ENCODE measurements at regions not wholly inside any gene's neighbourhood (a gene's known extent, or its start where the extent isn't known, plus 50 kb on each side); places are given as distances from the start of the nearest gene placed in this dataset.

DNA sequence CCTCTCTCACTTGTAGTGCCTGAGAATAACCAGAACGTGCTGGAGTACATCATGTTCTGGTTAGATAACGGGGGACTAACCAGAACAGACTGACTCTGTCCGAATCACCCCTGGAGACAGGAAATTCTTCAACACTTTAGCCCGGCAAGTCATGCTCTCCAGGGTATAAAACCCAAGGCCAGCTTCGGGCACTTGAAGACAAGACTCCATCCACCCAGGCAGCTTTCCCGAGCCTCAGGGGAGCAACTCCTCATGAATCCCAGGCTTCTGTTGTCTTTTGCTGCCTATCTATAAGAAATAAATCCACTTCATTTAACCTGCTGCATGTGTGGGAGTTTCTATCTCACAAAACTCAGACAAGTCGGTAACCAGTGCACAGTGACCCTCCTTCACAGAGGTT is 99.6 kb downstream of the KCNF1 start:
- 88 to 90% methylated on average over 7 of the region's 7 CpGs for WGBS, 2 donors
- DNase-seq (ENCODE audit: low spot score in 2 of 2), result peak in 1 of 2 donors; percentile 15
- TF ChIP-seq POLR2A (IDR thresholded peaks at IDR 0.05), result no peak
- no peak overlapping the region for H3K4me3 ChIP-seq (ENCODE audit: low read depth, poor library complexity, severe bottlenecking)
- intact Hi-C loops (cut with DNase I; ENCODE audit: low total_unique reads), result no loop called here

DNA sequence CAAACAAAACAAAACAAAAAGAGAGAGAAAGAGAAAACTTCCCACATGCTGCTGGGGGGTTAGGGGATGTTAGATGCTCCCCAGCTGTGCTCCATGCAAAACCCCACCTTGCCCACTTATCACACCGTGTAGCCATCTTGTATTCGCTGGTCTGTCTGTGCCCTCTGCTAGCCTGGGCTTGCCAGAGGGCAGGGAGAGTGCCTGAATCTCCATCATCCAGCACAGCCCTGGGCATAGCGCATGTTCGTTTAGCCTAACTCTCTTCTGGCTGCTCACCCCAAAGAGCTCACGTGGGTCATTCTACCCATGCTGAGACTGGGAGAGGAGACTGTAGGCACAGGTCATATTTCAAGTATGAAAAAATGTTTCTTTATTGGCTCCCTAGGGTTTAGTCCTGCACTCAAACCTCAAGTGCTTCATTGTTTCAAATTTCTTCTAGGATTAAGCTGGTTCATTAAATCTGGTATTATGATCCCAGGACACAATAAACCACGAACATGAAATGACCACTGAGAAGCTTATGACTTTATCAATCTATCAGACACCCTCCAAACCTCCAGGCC is 100.5 kb downstream of the KCNF1 start:
- TF ChIP-seq POLR2A (IDR thresholded peaks at IDR 0.05), result no peak
- TF ChIP-seq, protein P1, sequence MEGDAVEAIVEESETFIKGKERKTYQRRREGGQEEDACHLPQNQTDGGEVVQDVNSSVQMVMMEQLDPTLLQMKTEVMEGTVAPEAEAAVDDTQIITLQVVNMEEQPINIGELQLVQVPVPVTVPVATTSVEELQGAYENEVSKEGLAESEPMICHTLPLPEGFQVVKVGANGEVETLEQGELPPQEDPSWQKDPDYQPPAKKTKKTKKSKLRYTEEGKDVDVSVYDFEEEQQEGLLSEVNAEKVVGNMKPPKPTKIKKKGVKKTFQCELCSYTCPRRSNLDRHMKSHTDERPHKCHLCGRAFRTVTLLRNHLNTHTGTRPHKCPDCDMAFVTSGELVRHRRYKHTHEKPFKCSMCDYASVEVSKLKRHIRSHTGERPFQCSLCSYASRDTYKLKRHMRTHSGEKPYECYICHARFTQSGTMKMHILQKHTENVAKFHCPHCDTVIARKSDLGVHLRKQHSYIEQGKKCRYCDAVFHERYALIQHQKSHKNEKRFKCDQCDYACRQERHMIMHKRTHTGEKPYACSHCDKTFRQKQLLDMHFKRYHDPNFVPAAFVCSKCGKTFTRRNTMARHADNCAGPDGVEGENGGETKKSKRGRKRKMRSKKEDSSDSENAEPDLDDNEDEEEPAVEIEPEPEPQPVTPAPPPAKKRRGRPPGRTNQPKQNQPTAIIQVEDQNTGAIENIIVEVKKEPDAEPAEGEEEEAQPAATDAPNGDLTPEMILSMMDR (IDR thresholded peaks at IDR 0.05), result no peak
- peak in 1 of 2 donors; percentile 34 for DNase-seq (ENCODE audit: low spot score in 2 of 2)
- WGBS, 2 donors, result 73 to 81% methylated on average over 6 of the region's 6 CpGs
- no peak overlapping the region for H3K4me3 ChIP-seq (ENCODE audit: low read depth, poor library complexity, severe bottlenecking)
- intact Hi-C loops (cut with DNase I; ENCODE audit: low total_unique reads), result no loop called here

DNA sequence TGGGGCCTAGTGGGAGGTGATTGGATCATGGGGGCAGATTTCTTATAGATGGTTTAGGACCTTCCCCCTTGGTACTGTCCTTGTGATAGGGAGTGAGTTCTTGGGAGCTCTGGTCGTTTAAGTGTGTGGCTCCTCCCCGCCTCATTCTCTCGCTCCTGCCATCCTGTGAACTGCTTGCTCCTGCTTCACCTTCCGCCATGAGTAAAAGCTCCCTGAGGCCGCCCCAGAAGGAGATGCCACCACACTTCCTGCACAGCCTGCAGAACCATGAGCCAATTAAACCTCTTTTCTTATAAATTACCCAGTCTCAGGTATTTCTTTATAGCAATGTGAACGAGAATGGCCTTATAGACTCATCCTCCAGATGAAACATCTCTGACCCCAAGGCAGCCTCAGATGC is 101.5 kb downstream of the KCNF1 start:
- no peak for TF ChIP-seq POLR2A (IDR thresholded peaks at IDR 0.05)
- TF ChIP-seq, protein P1 (IDR thresholded peaks at IDR 0.05), result no peak
- H3K4me3 ChIP-seq (ENCODE audit: low read depth, poor library complexity, severe bottlenecking), result no peak overlapping the region
- WGBS, 2 donors, result 79% methylated on average over 6 of the region's 6 CpGs
- intact Hi-C loops (cut with DNase I; ENCODE audit: low total_unique reads), result no loop called here
- peak in 1 of 2 donors; percentile 49 for DNase-seq (ENCODE audit: low spot score in 2 of 2)

DNA sequence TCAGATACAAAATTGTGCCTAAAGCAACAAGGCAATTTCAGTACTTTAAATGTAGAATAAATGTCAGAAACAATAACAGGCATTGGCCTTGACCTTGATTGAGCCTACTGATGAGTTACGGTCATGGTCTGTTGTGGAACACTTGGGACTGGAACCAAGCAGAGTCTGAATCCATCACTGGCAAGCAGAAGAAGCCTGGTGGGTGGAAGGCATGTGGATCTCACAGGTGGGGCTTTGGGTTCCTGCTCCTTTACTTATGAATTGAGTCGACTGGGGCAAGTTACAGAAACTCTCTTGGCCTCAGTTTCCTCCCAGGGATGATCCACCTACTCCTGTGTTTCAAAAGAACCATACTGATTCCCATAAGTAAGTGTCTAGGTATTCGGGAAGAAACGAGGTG is 102.3 kb downstream of the KCNF1 start:
- TF ChIP-seq, protein P1 (IDR thresholded peaks at IDR 0.05), result no peak
- TF ChIP-seq POLR2A (IDR thresholded peaks at IDR 0.05), result no peak
- peak in 1 of 2 donors; percentile 53 for DNase-seq (ENCODE audit: low spot score in 2 of 2)
- intact Hi-C loops (cut with DNase I; ENCODE audit: low total_unique reads), result no loop called here
- 65 to 69% methylated on average over 4 of the region's 4 CpGs for WGBS, 2 donors
- no peak overlapping the region for H3K4me3 ChIP-seq (ENCODE audit: low read depth, poor library complexity, severe bottlenecking)

DNA sequence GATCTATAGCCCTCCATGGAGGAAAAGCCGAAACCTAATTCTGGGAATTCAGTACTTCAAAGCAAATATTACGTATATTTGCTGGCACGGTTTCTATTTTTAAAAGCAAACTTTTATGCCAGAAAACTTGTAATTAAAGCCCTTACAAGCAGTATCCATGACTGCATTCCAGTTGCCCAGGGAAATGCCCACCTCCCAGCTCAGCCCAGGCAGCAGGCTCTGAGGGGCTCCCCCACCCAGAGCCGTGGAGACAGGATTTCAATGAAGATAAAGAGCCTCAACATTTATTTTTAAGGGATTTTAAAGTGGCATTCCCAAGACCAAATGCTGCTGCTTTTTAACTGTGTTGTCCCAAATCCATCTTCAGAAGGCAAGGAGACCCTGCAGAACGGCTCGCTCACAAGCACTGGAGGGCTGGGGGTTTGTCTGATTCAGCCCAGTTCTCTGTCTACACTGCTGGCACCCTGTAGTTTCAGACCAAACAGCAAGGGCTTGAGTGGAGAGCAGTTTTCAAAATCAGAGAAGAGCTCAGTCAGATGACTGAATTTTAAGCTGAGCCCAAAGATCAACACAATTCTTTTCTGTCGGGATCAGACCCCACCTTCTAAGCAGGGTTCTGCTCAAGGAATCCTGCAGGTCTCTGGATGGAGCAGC is 105.1 kb downstream of the KCNF1 start:
- TF ChIP-seq, protein P1 (IDR thresholded peaks at IDR 0.05), result no peak
- no peak for TF ChIP-seq POLR2A (IDR thresholded peaks at IDR 0.05)
- peak in 1 of 2 donors; percentile 25 for DNase-seq (ENCODE audit: low spot score in 2 of 2)
- H3K4me3 ChIP-seq (ENCODE audit: low read depth, poor library complexity, severe bottlenecking), result no peak overlapping the region
- WGBS, 2 donors, result 57 to 62% methylated on average over 7 of the region's 7 CpGs
- intact Hi-C loops (cut with DNase I; ENCODE audit: low total_unique reads), result no loop called here

DNA sequence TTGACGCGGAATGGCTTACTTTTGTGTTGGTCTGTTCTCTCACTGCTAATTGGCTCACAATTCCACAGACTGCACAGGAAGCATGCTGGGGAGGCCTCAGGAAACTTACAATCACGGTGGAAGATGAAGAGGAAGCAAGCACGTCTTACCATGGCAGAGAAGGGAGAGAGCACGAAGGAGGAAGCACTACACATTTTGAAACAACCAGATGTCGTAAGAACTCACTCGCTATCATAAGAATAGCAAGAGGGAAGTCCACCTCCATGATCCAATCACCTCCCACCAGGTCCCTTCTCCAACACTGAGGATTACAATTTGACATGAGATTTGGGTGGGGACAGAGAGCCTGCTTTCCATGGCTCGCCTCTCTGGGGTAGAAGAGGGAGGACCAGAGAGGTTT is 106.2 kb downstream of the KCNF1 start:
- no peak overlapping the region for H3K4me3 ChIP-seq (ENCODE audit: low read depth, poor library complexity, severe bottlenecking)
- intact Hi-C loops (cut with DNase I; ENCODE audit: low total_unique reads), result no loop called here
- no peak for DNase-seq (ENCODE audit: low spot score in 2 of 2)
- TF ChIP-seq POLR2A (IDR thresholded peaks at IDR 0.05), result no peak
- TF ChIP-seq, protein P1 (IDR thresholded peaks at IDR 0.05), result no peak
- WGBS, 2 donors, result 71 to 83% methylated on average over 8 of the region's 8 CpGs
